Central memory CD4-positive, alpha-beta T cell (primary cell): ENCODE measurements at regions not wholly inside any gene's neighbourhood (a gene's known extent, or its start where the extent isn't known, plus 50 kb on each side); places are given as distances from the start of the nearest gene placed in this dataset.
"Not testable (repeated sequence)": the region's sequence is repeated elsewhere in the genome, so short reads cannot be mapped to it uniquely, and the experiment has no call there.

Experiments used
- DNase-seq: peaks from one replicate; pipeline ENCODE4 v3.0.0; 2022

GRCh38 chr13:50543782-50544181, 299.7 kb downstream of the DLEU7 start:
- DNase-seq, result no peak

- DNase-seq, result no peak
These were observed 299.3 kb downstream of the DLEU7 start for GRCh38 chr13:50544211-50544610.

- DNase-seq, result not testable (repeated sequence)
These were observed 296.3 kb downstream of the DLEU7 start for GRCh38 chr13:50547175-50547574.

- no peak for DNase-seq
These were observed 294.9 kb downstream of the DLEU7 start for GRCh38 chr13:50548586-50548985.

- no peak for DNase-seq
These were observed 294.1 kb downstream of the DLEU7 start for GRCh38 chr13:50549221-50549942.

- DNase-seq, result no peak
These were observed 293.3 kb downstream of the DLEU7 start for GRCh38 chr13:50550151-50550550.

GRCh38 chr13:50552424-50552966, 291.0 kb downstream of the DLEU7 start:
- DNase-seq, result no peak

GRCh38 chr13:50561739-50562138, 281.8 kb downstream of the DLEU7 start:
- DNase-seq, result no peak

GRCh38 chr13:50566646-50567045, 276.8 kb downstream of the DLEU7 start:
- no peak for DNase-seq

- DNase-seq, result no peak
These were observed 271.4 kb downstream of the DLEU7 start for GRCh38 chr13:50572129-50572528.

GRCh38 chr13:50573066-50573465, 270.4 kb downstream of the DLEU7 start:
- no peak for DNase-seq

GRCh38 chr13:50574731-50575130, 268.8 kb downstream of the DLEU7 start:
- DNase-seq, result no peak

GRCh38 chr13:50575138-50575537, 268.4 kb downstream of the DLEU7 start:
- DNase-seq, result no peak

- DNase-seq, result no peak
These were observed 267.3 kb downstream of the DLEU7 start for GRCh38 chr13:50576156-50576555.

- no peak for DNase-seq
These were observed 265.7 kb downstream of the DLEU7 start for GRCh38 chr13:50577806-50578205.

GRCh38 chr13:50580684-50581305, 262.7 kb downstream of the DLEU7 start:
- DNase-seq, result no peak

GRCh38 chr13:50581586-50582196, 261.8 kb downstream of the DLEU7 start:
- DNase-seq, result no peak

- DNase-seq, result no peak
These were observed 258.5 kb downstream of the DLEU7 start for GRCh38 chr13:50584856-50585580.

- no peak for DNase-seq
These were observed 257.6 kb downstream of the DLEU7 start for GRCh38 chr13:50585674-50586413.

- DNase-seq, result no peak
These were observed 256.9 kb downstream of the DLEU7 start for GRCh38 chr13:50586414-50587083.

GRCh38 chr13:50587115-50587514, 256.4 kb downstream of the DLEU7 start:
- no peak for DNase-seq
